A549 (cell line): ENCODE measurements at regions not wholly inside any gene's neighbourhood (a gene's known extent, or its start where the extent isn't known, plus 50 kb on each side); places are given as distances from the start of the nearest gene placed in this dataset.

Experiments used
- TF ChIP-seq, protein P1 (sequence below): fragments of >200 bp; sonication (Bioruptor Twin); formaldehyde crosslinking; IDR thresholded peaks from 3 replicates; pipeline ENCODE4 v1.5.1; 2016
- TF ChIP-seq, protein P2 (sequence below): IDR thresholded peaks from 2 replicates; pipeline ENCODE4 v1.6.1; 2012

DNA sequence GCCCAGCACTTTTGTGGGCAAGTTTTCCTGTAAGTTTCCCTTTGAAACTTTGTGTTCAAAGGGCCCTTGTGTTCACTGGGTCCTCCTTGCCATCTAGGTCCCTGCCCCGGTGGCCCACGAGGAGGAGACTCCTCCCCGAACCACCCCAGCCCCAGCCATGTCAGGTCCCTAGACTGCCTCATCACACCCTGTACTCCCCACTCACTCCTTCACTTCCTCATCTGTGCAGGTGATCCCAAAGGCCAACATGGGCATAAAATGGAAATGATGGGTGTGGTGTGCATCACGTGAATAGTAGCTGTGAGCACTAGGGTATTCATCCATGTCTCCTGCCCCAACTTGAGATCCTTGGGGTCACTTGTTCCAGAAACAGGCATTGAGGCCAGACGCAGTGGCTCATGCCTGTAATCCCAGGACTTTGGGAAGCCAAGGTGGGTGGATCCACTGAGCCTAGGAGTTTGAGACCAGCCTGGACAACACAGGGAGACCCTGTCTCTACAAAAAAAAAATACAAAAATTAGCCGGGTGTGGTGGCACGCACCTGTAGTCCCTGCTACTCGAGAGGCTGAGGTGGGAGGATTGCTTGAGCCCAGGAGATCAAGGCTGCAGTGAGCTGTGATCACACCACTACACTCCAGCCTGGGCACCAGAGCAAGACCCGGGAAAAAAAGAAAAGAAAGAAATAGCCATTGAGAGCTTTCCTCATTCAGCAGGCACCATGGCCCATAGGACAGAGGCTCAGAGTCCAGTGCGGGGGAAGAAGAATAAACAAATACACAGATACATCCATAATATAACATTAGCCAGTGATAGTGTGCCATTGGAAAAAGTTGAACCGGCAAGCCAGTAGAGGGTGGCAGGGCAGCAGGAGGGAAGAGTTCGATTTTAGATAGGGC lies 74.5 kb downstream of the KATNIP start:
- TF ChIP-seq, protein P1, sequence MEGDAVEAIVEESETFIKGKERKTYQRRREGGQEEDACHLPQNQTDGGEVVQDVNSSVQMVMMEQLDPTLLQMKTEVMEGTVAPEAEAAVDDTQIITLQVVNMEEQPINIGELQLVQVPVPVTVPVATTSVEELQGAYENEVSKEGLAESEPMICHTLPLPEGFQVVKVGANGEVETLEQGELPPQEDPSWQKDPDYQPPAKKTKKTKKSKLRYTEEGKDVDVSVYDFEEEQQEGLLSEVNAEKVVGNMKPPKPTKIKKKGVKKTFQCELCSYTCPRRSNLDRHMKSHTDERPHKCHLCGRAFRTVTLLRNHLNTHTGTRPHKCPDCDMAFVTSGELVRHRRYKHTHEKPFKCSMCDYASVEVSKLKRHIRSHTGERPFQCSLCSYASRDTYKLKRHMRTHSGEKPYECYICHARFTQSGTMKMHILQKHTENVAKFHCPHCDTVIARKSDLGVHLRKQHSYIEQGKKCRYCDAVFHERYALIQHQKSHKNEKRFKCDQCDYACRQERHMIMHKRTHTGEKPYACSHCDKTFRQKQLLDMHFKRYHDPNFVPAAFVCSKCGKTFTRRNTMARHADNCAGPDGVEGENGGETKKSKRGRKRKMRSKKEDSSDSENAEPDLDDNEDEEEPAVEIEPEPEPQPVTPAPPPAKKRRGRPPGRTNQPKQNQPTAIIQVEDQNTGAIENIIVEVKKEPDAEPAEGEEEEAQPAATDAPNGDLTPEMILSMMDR: no peak
- TF ChIP-seq, protein P2, sequence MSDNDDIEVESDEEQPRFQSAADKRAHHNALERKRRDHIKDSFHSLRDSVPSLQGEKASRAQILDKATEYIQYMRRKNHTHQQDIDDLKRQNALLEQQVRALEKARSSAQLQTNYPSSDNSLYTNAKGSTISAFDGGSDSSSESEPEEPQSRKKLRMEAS: no peak
